MV-4-11 (cell line): ENCODE measurements at regions not wholly inside any gene's neighbourhood (a gene's known extent, or its start where the extent isn't known, plus 50 kb on each side); places are given as distances from the start of the nearest gene placed in this dataset.

Experiments used
- DNase-seq: peaks from one replicate; lab custom pipeline; 2025; lab: John Stamatoyannopoulos, UW

DNA sequence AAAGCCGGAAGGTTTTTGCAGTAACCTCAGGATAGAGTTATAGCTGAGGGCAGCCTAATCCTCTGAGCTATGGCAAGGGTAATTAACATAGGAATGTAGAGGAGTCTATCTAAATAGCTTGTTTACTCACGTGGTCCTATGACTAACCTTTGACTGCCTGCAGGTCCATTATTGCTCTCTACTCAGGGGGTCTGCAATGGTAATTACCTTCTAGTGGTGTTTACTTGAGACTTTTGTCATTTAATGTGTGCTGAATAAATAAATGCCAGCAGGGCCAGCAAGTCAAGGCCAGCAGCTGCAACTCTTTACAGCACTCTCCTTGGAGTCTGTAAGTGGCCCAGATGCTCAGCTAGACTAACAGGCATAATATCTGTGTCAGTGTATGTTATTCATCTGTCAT is 212.7 kb upstream of the FMR1 start:
- DNase-seq = no peak

DNA sequence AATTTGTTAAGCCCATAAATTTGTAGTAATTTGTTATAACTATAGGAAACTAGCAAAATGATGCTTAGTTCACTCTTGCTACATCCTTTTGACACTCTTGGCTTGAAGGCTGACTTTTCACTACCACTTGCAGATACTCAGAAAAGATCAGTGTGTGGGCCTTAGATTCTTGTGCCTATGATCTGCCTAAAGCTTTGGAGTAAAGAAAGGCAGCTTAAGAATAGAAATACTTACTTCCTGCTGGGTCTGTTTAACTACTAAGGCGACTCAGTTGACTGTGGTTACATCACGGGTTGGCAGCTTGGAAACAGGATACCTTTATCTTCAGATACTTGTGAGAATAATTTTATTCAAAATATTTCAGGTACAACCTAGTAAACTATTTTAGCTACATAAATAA is 201.4 kb upstream of the FMR1 start:
- DNase-seq = no peak

DNA sequence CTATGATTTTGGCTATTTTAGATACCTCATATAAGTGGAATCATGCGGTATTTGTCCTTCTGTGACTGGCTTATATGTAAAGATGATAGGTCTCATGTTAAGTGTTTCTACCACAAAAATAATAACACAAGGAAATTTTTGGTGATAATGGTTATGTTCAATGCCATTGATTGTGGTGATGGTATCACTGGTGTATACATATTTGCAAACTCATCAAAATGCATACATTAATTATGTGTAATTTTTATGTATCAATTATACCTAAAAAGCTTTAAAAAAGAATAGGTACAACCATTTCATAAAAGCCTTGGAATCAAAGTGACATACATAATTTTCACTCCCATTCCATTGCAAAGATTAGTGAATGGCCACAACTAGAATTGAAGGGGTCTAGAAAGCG is 178.3 kb upstream of the FMR1 start:
- no peak for DNase-seq

DNA sequence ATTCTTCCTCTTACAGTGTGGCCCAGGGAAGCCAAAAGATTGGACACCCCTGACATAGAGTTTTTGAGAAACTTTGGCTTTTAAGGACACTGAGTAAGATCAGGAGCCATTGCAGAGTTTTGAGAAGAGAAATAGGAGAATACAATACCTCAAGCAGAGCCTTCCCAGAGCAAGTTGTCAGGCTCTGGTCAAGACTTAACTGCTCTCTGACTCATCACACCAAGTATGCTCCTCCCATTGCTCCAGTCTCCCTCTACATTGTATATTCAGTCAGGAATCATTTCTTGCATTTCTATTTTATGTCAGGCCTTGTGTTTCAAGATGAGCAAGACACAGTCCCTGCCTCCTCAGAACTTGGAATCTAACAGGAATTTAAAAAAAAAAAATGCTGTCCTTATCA is 176.4 kb upstream of the FMR1 start:
- DNase-seq = no peak

DNA sequence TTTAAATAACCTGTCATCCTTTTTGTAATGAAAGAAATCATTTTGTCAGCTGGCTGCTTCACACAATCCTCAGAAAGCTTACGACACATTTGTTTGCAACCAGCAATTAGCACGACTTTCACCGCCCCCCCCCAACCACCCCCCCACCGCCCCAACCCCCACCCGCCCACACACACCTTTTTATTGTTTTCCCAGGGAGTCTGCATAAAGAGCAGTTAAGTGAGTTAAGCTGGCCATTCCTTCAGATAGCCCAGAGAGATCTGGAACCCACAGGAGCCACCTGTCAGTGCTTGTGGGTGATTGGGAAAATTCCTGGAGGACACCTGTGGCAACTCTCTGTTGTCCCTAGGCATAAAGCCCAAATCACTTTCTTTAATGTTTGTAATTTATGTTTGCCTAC is 175.7 kb upstream of the FMR1 start:
- DNase-seq = no peak

DNA sequence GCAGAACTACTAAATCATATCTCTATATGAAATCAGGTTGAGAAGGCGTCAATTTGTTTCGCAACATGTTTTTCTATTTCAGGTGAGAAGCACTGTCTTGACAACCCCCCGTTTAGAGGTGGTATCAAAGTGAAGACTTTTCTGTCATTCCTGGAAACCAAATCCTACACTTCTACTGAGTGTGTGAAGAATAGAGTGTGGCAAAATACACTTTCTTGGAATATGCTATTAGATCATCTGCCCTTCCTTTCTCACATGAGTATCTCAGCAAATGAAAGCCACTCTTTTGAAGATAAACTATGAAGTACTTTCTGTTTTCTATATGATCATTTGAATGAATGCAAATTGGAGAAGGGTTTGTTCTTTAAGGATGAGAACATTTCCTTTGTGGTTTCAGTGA is 174.0 kb upstream of the FMR1 start:
- DNase-seq = no peak

DNA sequence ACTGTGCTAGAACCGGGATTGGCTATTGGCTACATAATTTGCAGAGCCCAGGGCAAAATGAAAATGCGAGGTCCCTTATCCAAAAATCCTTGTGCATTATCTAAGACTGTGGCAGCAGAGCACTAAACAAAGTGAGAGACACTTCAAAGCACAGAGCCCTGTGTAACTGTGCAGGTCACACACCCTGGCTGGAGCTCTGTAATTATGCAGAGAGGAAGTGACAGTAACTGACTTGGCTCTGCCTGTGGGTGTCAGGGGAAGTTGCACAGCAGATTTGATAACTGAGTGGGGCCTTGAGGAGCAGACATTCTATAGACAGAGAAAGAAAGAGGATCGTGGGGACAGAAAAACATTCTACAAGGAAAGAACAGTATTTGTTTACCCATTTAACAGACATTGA is 173.5 kb upstream of the FMR1 start:
- peak; percentile 13 for DNase-seq

DNA sequence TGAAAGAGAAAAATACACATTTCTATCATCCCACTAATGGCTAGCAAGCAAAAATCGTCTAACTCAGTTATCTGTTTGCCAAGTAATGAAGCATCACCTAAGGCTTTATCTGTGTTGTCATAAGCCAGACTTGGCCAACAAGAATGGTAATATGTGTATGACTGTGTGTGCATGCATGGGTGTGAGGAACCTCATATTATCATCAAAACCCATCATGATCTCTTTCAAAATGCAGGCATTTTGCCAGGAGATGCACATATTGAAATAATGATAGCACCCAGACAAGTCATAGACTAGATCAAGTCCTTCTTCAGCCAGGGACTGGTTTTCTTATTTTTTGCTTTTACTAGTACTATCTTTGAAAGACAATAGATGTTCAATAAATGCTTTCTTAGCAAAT is 172.5 kb upstream of the FMR1 start:
- no peak for DNase-seq

DNA sequence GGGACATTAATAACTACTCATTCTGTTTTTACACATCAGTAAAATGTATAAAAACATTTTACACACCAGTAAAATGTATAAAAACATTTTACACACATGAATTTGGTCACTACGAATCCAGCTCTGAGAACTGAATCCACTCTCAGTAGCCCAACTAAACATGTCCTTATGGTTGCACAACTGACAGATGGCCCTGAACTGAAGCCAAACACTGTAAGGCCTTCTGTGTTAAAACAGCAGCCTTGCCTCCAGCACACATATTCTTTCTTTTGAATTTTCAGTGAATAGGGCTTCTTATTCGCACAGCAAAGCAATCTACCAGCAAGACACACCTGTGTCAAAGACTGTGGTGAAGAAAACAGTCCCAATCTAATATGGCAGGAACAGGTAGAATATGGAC is 169.9 kb upstream of the FMR1 start:
- no peak for DNase-seq

DNA sequence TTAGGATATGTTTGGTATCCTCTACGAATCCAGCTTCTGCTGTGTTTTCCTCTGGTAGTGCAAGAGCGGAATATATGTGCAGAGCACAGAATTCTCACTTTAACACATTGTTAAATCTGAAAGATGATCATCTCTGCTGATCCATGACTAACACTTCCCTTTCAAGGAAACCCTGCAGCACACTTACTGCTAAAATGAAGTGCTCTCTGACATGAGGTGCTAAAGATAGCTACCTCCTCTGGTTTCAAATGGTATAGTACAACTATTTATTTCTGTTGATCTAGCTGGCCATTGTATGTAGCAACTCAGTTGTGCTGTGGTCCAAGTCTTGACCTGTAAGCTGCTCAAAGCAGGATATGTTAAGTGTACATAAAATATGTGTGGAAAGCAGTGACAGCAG is 162.4 kb upstream of the FMR1 start:
- no peak for DNase-seq

DNA sequence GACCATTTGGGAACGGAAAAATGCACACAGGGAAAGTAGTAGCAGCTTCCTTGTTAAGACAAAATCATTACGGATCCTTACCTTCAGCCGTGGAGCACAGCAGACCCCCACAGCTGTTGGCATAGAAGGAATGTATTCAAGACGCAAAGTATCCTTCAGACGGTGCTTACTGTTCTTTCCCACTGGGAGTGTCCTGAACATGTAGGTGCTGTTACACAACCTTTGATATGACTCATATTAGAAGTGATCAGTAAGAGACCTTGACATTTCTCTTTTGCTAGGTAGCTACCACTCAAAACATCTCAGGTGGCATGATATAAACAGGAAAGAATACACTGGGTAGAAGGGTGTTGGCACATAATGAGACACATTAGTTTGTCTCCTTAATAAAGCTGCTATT is 154.0 kb upstream of the FMR1 start:
- no peak for DNase-seq

DNA sequence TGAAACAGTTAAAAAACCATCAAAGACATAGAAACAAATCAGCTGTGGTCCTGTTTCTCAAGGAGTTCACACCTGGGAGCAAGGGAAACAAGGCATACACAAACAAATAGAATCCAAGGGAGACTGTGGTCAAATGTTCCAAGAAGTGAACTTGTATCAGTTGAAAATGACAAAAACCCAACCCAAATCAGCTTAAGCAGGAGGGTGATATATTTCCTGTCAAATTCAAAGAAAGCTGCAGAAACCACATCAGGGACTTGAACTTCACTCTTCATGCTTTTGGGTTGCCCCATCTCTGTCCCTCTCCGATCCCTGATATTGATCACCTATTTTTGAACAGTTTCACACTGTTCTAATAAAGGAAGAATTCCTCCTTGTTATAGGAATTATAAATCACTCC is 148.6 kb upstream of the FMR1 start:
- no peak for DNase-seq

DNA sequence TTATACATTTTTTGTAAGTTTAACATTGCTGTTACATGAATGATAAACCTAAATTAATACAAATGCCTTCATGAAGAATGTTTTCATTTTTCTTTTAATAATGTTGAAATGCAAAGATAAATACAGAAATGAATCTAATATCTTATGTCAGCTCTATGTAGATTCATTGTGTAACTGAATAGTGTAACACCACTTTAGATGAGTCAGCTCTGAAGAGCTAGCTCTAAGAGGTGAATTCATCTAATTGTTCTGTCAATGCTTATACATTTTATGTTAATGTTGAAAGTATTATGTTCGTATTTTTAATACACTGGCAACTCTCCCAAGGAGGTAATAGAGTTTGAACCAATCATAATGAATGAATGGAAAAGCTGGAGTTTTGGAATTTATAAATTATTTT is 146.9 kb upstream of the FMR1 start:
- DNase-seq = no peak

DNA sequence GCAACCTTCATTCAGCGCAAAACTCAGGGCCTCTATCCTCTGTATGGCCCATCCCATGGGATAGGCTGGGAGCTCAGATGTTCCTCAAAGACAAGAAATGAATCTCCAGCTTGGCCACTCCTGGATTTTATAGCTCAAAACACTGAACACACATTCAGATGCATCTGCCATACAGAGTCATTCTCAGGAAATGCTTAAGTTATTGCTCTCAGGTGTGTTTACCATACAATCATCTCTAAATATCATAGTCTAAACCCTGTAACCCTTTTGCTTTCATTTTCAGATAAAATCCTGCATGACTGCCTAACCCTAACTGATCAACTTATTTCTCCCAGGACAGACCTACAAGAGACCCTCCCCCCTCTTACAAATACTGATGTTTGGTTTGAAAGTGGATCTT is 140.9 kb upstream of the FMR1 start:
- no peak for DNase-seq

DNA sequence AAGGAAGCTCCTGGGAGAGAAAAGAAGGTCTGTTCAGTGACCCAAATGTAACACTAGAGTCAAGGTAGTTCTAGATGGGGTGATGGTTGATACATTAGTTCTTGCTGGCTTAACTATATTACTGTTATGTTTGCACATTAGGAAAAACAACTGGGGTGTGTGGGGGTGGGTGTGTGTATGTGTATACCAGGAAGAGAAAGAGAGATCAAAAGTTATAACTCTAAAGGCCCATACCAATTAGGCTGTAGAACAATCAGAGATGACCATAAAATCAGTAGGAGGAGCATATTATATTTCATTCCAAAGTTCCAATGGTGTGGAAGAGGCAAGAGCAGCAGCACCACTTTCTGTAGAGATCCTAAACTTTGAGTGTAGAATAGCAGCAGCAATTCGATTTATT is 134.7 kb upstream of the FMR1 start:
- no peak for DNase-seq

DNA sequence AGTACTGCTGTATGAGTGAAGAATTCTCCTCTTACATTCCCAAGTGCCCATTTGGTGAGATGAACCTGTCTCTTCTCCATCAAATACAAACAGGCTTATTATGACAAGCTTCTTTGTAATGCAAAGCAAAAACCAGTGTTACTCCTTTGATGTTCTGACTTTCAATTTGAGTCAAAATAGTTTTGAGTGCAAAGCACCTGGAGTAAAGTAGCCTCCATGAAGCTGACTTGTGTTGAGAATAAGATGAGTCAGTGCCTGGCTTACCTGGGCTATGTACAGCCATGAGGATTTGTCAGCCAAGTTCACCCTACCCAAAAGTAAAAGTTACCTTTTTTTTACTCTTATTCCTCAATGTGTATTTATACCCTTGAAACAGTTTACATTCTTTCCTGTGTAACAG is 132.5 kb upstream of the FMR1 start:
- no peak for DNase-seq

DNA sequence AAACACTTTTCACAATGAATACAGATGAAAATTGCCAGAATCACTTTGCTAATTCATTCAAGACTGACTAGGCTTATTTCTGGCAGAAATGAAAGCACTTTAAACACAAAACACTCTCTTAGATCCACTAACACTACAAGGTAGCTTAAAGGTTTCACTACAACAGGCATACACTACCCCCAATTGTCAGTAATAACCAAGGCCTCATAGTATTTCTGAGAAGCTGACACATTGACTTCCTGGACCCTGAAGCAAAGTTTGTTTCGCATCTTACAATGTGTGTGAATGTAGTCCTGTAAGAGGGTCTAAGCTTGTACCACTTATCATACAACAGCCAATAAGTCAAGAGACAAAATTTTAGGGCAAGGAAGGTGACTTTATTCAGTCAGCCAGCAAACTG is 129.9 kb upstream of the FMR1 start:
- no peak for DNase-seq

DNA sequence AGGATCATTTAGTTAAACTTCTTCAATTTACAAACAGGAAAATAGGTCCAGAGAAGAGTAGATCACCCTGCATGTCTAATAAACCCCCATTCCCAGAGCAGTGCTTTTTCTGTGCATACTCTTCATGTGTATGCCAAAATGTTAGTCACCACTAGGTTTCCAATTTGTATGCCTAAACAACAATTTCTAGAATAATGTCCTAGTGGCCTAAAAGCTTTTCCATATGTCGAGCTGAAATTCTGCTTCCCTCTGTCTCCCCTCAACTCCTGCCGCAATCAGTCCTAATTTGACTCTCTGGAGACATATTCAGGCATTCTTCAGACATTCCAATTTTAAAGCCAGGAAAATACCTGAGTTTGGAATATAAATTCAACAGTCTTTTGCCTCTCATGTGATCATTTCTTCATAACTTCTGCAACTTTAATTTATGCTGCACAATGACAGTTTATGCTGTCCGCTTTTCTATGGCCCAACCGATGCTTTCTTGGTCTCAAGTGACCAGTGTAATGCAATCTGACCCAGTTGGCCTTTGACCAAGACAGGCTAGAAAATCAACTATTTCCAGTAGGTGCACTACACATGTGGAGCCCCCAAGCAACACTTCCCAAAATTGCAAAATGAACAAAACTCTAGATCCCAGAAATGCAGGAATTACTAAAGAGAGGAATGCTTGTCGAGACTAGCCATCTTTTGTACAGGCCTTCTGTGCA is 122.9 kb upstream of the FMR1 start:
- DNase-seq = no peak

DNA sequence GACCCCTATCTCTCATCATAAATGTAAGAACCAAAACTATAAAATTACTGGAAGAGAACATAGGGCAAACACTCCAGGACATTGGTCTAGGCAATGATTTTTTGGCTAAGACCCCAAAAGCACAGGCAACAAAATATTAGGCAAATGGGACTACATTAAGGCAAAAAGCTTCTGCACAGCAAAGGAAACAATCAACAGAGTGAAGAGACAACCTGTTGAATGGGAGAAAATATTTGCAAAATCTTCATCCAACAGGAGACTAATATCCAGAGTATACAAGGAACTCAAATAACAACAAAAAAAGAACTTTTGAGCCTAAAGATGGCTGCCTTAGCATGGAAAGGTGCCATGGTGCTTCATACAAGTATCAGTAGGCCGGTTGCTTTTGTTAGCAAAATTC is 111.1 kb upstream of the FMR1 start:
- no peak for DNase-seq

DNA sequence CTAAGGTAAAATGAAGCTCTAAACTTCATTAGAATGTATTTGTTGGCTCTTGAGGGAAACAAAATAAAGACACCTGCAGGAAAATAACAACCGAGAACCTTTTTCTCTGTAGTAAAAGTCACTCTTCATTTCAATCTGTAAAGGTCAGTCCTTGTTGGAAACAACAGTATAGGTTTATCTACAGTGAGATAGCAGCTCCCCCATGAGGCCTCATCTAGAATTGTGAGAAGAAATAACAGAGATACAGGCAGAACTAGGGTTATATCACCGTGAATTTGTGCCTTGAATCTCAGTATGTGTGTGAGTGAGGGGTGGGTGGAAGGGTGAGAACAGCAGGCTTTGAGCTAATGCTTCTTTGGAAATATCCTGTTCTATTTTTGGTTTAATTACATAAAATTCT is 107.8 kb upstream of the FMR1 start:
- DNase-seq = no peak

DNA sequence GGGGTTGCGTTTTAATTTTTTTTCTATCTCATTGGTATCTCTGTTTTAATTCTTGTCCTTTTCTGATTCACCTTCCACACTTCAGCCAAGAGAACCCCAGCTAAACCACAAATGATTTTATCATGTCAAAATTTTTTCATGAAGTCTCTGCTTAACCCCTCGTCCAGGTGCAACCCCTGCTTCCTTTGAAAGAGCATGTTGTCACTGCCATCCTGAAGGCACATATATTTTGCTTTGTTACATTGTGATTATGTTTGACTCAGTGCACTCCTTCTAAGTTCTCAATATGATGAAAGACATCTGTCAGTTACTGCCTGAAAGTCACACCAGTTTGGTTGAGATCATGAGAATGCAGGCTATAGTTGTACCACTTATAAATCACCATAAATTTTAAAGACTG is 99.9 kb upstream of the FMR1 start:
- DNase-seq = no peak

DNA sequence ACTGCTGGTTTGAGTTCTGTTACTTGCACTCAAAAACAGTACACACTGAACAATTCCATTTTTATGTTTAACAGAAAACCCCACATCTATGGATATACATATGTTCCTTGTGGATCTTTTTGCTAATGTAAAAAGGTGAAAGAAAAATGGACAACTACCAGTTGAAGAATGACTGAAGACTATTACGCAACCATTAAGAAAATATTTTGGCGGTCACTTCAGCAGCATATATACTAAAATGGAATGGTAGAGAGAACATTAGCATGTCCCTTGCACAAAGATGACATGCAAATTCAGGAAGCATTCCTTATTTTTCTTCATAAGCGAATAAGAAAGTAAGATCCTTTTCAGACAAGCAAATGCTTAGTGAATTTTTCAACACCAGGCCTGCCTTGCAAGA is 84.6 kb upstream of the FMR1 start:
- DNase-seq = no peak

DNA sequence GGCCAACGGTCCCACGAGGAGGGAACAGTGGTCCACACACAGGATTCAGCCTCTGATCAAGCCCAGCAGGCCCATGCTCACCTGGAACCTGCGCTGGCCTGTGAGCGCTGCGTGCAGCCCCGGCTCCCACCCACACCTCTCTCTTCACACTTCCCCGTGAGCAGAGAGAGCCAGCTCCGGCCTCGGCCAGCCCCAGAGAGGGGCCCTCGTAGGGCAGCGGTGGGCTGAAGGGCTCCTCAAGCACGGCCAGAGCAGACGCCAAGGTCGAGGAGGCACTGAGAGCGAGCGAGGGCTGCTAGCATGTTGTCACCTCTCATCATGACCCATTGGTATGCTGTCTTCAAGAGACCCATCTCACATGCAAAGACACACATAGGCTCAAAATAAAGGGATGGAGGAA is 83.0 kb upstream of the FMR1 start:
- no peak for DNase-seq

DNA sequence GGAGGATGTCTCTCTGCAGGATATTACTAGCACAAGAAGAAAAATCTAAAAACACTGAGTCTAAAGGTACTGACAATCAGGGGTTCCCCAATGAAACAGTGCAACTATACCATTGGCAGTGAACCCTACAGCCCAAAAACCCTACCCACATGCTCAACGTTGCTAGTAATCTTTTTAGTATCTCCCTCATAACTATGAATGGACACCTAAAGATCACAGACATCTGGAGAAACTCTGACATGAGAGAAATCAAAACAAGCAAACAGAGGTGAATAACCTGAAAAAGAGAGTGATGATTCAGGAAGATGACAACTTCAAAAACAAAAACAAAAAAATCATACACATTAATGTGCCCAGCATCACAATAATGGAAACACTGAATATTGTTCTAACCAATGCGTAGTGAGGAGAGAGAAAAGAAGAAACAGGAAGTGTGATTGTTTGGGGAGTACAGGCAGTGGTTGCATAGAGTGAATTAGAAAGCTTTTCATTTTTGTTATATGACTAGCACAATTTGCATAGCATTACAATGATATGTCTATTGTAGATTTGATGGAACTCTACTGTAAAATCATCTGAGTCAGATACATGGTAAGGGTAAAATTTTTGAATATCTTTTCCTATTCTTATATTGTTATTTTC is 78.9 kb upstream of the FMR1 start:
- no peak for DNase-seq
